ENCODE measurements at regions not wholly inside any gene's neighbourhood (a gene's known extent, or its start where the extent isn't known, plus 50 kb on each side); places are given as distances from the start of the nearest gene placed in this dataset.

GRCh38 chr1:39144924-39145323 is 59.6 kb upstream of the MACF1 start:
- no peak for TF ChIP-seq POLR2A (IDR thresholded peaks at IDR 0.05)
- TF ChIP-seq CTCF (IDR thresholded peaks at IDR 0.05): no peak
- intact Hi-C loops (cut with DNase I): no loop called here
- H3K9me3 ChIP-seq (replicated peaks in 1 of 3): no peaks in the 10 kb centered on the region
- no peaks in the 10 kb centered on the region for H3K27me3 ChIP-seq
- H3K4me3 ChIP-seq: no peak overlapping the region
- H3K36me3 ChIP-seq (replicated peaks in 1 of 2): no peaks in the 10 kb centered on the region
- 92 to 94% (median 92%) methylated on average over 3 of the region's 3 CpGs for WGBS, 4 donors
- H3K27ac ChIP-seq: no peak overlapping the region
- peaks cover 24 to 27% of the 10 kb centered on the region in 2 donors for H3K4me1 ChIP-seq (replicated peaks in 1 of 2)
- no peak for DNase-seq

- Histone ChIP-seq H3K4me3 (no peak overlapping the region), H3K36me3 (replicated peaks in 1 of 2) (no peaks in the 10 kb centered on the region), H3K9me3 (replicated peaks in 1 of 3) (no peaks in the 10 kb centered on the region), H3K4me1 (replicated peaks in 1 of 2) (peaks cover 27% of the 10 kb centered on the region in 2 donors), H3K27me3 (no peaks in the 10 kb centered on the region), H3K27ac (no peak overlapping the region)
- WGBS, 4 donors: 93 to 98% (median 94%) methylated on average over 2 of the region's 2 CpGs
- no peak for DNase-seq
- intact Hi-C loops (cut with DNase I): no loop called here
- TF ChIP-seq CTCF (IDR thresholded peaks at IDR 0.05): no peak
- no peak for TF ChIP-seq POLR2A (IDR thresholded peaks at IDR 0.05)
Measured at GRCh38 chr1:39145331-39145965, 59.0 kb upstream of the MACF1 start.

GRCh38 chr1:39146681-39147080 is 57.8 kb upstream of the MACF1 start:
- no peak for TF ChIP-seq CTCF (IDR thresholded peaks at IDR 0.05)
- TF ChIP-seq POLR2A (IDR thresholded peaks at IDR 0.05): no peak
- Histone ChIP-seq H3K27me3 (no peaks in the 10 kb centered on the region), H3K9me3 (replicated peaks in 1 of 3) (no peaks in the 10 kb centered on the region), H3K36me3 (replicated peaks in 1 of 2) (no peaks in the 10 kb centered on the region), H3K27ac (no peak overlapping the region), H3K4me3 (no peak overlapping the region), H3K4me1 (replicated peaks in 1 of 2) (peaks cover 31 to 35% of the 10 kb centered on the region in 2 donors)
- intact Hi-C loops (cut with DNase I): no loop called here
- DNase-seq: no peak

GRCh38 chr1:39147099-39148025 is 57.1 kb upstream of the MACF1 start:
- TF ChIP-seq CTCF (IDR thresholded peaks at IDR 0.05) (no peak), POLR2A (IDR thresholded peaks at IDR 0.05) (no peak)
- no peak overlapping the region for H3K27ac ChIP-seq
- no peak for DNase-seq
- intact Hi-C loops (cut with DNase I): no loop called here
- no peak overlapping the region for H3K4me3 ChIP-seq
- 56 to 69% (median 67%) methylated on average over 3 of the region's 3 CpGs for WGBS, 4 donors
- no peaks in the 10 kb centered on the region for H3K27me3 ChIP-seq
- peaks cover 25 to 32% of the 10 kb centered on the region in 2 donors for H3K4me1 ChIP-seq (replicated peaks in 1 of 2)
- no peaks in the 10 kb centered on the region for H3K9me3 ChIP-seq (replicated peaks in 1 of 3)
- no peaks in the 10 kb centered on the region for H3K36me3 ChIP-seq (replicated peaks in 1 of 2)
